Breast epithelium (tissue), 4 donors: ENCODE measurements at regions not wholly inside any gene's neighbourhood (a gene's known extent, or its start where the extent isn't known, plus 50 kb on each side); places are given as distances from the start of the nearest gene placed in this dataset.

Experiments
- DNase-seq, 2 donors: peaks; one replicate each; pipeline ENCODE4 v3.0.0-alpha.2; 2019; ENCODE audit warnings: low spot score in 2 of 2
- H3K27ac ChIP-seq, 2 donors: fragments of 200-600 bp; sonication (generic) in 1 of 2; one replicate each; pipeline ENCODE4 v1.5.1; 2016 to 2019; ENCODE audit warnings: mild to moderate bottlenecking in 1 of 2
- H3K27me3 ChIP-seq, 2 donors: fragments of 200-600 bp; sonication (generic) in 1 of 2; one replicate each; pipeline versions ENCODE4 v1.5.1 to v1.6.0; 2017 to 2019; ENCODE audit warnings: control low read depth in 1 of 2, mild to moderate bottlenecking in 1 of 2
- H3K36me3 ChIP-seq: fragments of 200-600 bp; one replicate; pipeline ENCODE4 v1.5.1; 2019
- H3K4me1 ChIP-seq, 2 donors: fragments of 200-600 bp; sonication (generic); one replicate each; pipeline ENCODE4 v1.5.1; 2016 to 2019; ENCODE audit warnings: control low read depth in 1 of 2
- H3K4me3 ChIP-seq, 3 donors: fragments of 200-600 bp; sonication (generic); 1 replicate in 2 of 3; 2 replicates in 1 of 3; pipeline ENCODE4 v1.5.1; 2016 to 2019; ENCODE audit warnings: mild to moderate bottlenecking in 3 of 3, moderate library complexity in 2 of 3
- H3K9me3 ChIP-seq, 2 donors: fragments of 200-600 bp; sonication (generic) in 1 of 2; one replicate each; pipeline ENCODE4 v1.5.1; 2016 to 2019; ENCODE audit warnings: control low read depth in 1 of 2
- CTCF ChIP-seq, 3 donors: fragments of 450-650 bp; IDR thresholded peaks; one replicate each; pipeline ENCODE4 v1.5.1; 2016 to 2017; ENCODE audit warnings: antibody characterized with exemption in 3 of 3, mild to moderate bottlenecking in 3 of 3, moderate library complexity in 3 of 3
- POLR2A ChIP-seq: fragments of 450-650 bp; IDR thresholded peaks from one replicate; pipeline ENCODE4 v1.6.1; 2016; ENCODE audit warnings: antibody characterized with exemption, mild to moderate bottlenecking, moderate library complexity
- POLR2AphosphoS5 ChIP-seq, 3 donors: sonication (generic); formaldehyde crosslinking; IDR thresholded peaks; one replicate each; pipeline ENCODE4 v1.6.1; 2017; ENCODE audit warnings: antibody characterized with exemption in 3 of 3
- intact Hi-C: fragments of 100-400 bp; cut with DNase I; formaldehyde crosslinking; loops from one replicate; pipeline ENCODE4 v1.15.1; 2023; ENCODE audit warnings: low total_unique reads

GRCh38 chr13:78802912-78803311, 144.0 kb upstream of the OBI1 start:
- H3K4me1 ChIP-seq: no peaks in the 10 kb centered on the region
- TF ChIP-seq CTCF (IDR thresholded peaks at IDR 0.05): no peak
- no peak for TF ChIP-seq POLR2AphosphoS5 (IDR thresholded peaks at IDR 0.05)
- no peak for TF ChIP-seq POLR2A
- H3K36me3 ChIP-seq: no peaks in the 10 kb centered on the region
- H3K4me3 ChIP-seq: no peak overlapping the region
- H3K27ac ChIP-seq: no peak overlapping the region
- intact Hi-C loops: no loop called here
- no peaks in the 10 kb centered on the region for H3K9me3 ChIP-seq
- H3K27me3 ChIP-seq: no peaks in the 10 kb centered on the region
- no peak for DNase-seq

- Histone ChIP-seq H3K4me3 (no peak overlapping the region), H3K27me3 (peaks cover 0 to 9% of the 10 kb centered on the region in 2 donors), H3K36me3 (no peaks in the 10 kb centered on the region), H3K27ac (no peak overlapping the region), H3K4me1 (no peaks in the 10 kb centered on the region), H3K9me3 (no peaks in the 10 kb centered on the region)
- intact Hi-C loops: no loop called here
- no peak for DNase-seq
- TF ChIP-seq POLR2AphosphoS5 (IDR thresholded peaks at IDR 0.05) (no peak), CTCF (IDR thresholded peaks at IDR 0.05) (no peak), POLR2A (no peak)
Observed at GRCh38 chr13:78787190-78787589, 128.2 kb upstream of the OBI1 start.

GRCh38 chr13:78786459-78786858, 127.5 kb upstream of the OBI1 start:
- no peaks in the 10 kb centered on the region for H3K4me1 ChIP-seq
- H3K27me3 ChIP-seq: peaks cover 0 to 8% of the 10 kb centered on the region in 2 donors
- intact Hi-C loops: no loop called here
- H3K27ac ChIP-seq: no peak overlapping the region
- no peaks in the 10 kb centered on the region for H3K36me3 ChIP-seq
- H3K4me3 ChIP-seq: no peak overlapping the region
- DNase-seq: no peak
- no peaks in the 10 kb centered on the region for H3K9me3 ChIP-seq
- TF ChIP-seq POLR2A (no peak), CTCF (IDR thresholded peaks at IDR 0.05) (no peak), POLR2AphosphoS5 (IDR thresholded peaks at IDR 0.05) (no peak)

GRCh38 chr13:78785764-78786163, 126.8 kb upstream of the OBI1 start:
- DNase-seq: no peak
- Histone ChIP-seq H3K4me1 (no peaks in the 10 kb centered on the region), H3K27me3 (peaks cover 0 to 5% of the 10 kb centered on the region in 2 donors), H3K9me3 (no peaks in the 10 kb centered on the region), H3K36me3 (no peaks in the 10 kb centered on the region), H3K27ac (no peak overlapping the region), H3K4me3 (no peak overlapping the region)
- intact Hi-C loops: no loop called here
- TF ChIP-seq POLR2AphosphoS5 (IDR thresholded peaks at IDR 0.05): no peak
- TF ChIP-seq CTCF (IDR thresholded peaks at IDR 0.05): no peak
- no peak for TF ChIP-seq POLR2A

GRCh38 chr13:78784014-78784750, 125.2 kb upstream of the OBI1 start:
- no peak for DNase-seq
- no peak for TF ChIP-seq POLR2AphosphoS5 (IDR thresholded peaks at IDR 0.05)
- no peak for TF ChIP-seq CTCF (IDR thresholded peaks at IDR 0.05)
- TF ChIP-seq POLR2A: no peak
- intact Hi-C loops: no loop called here
- peaks cover 0 to 5% of the 10 kb centered on the region in 2 donors for H3K27me3 ChIP-seq
- no peak overlapping the region for H3K27ac ChIP-seq
- no peaks in the 10 kb centered on the region for H3K4me1 ChIP-seq
- H3K4me3 ChIP-seq: no peak overlapping the region
- H3K36me3 ChIP-seq: no peaks in the 10 kb centered on the region
- H3K9me3 ChIP-seq: no peaks in the 10 kb centered on the region
